HCT116 (cell line): ENCODE measurements at regions not wholly inside any gene's neighbourhood (a gene's known extent, or its start where the extent isn't known, plus 50 kb on each side); places are given as distances from the start of the nearest gene placed in this dataset.
A peak's percentile ranks its signal among the peaks of the same experiment; 100 is the strongest.

Source experiments
- ATAC-seq: fragments of 200-7000 bp; cut with Tn5 transposase; 2 replicates; pipeline ENCODE4 v1.9.1; 2020; ENCODE audit warnings: mild to moderate bottlenecking, moderate library complexity
- BruUV-seq: library from RNA; stranded (reverse); fragments of 400-500 nt; replicated peaks from 2 replicates; lab custom pipeline; 2021; lab: Mats Ljungman, UMichigan
- CTCF ChIA-PET: fragments of 300-600 bp; sonication (Branson Sonifier 250); formaldehyde crosslinking; loops from one replicate; lab custom pipeline; 2021; ENCODE audit warnings: antibody characterized with exemption; lab: Charles Lee
- POLR2A ChIA-PET: fragments of 300-600, 350-600 bp; sonication (Branson Sonifier 250); formaldehyde crosslinking; loops from one replicate; lab custom pipeline; 2021; ENCODE audit warnings: antibody characterized with exemption; lab: Charles Lee
- RAD21 ChIA-PET, 2 experiments: fragments of 300-600 bp; sonication (Branson Sonifier 250); formaldehyde crosslinking; loops; one replicate each; lab custom pipeline; 2023; ENCODE audit warnings: low total read pairs in 2 of 2; ENCODE audit not compliant: uncharacterized antibody in 2 of 2, unreplicated experiment in 2 of 2, low non-redundant PET in 1 of 2; lab: Charles Lee
- DNase-seq: peaks from one replicate; pipeline ENCODE4 v3.0.0-alpha.2; 2010; ENCODE audit warnings: low read depth, low spot score
- H2AFZ ChIP-seq: fragments of 200-600 bp; shearing (Covaris generic), sonication (generic); 2 replicates; pipeline ENCODE4 v1.6.1; 2017; ENCODE audit warnings: low read depth, mixed run types, mixed read lengths, antibody characterized with exemption, low read length; ENCODE audit not compliant: poor library complexity, severe bottlenecking
- H3K27ac ChIP-seq: 2 replicates; pipeline ENCODE4 v1.5.1; 2012; ENCODE audit warnings: low read depth, low read length
- H3K27me3 ChIP-seq: fragments of 200-600 bp; sonication (generic); 2 replicates; pipeline ENCODE4 v1.6.1; 2016; ENCODE audit warnings: mixed run types, low read length, mixed read lengths; ENCODE audit not compliant: insufficient read depth
- H3K36me3 ChIP-seq, 2 experiments: fragments of 200-500 bp in 1 of 2; fragments of 200-600 bp in 1 of 2; sonication (Bioruptor generic) in 1 of 2; sonication (generic) in 1 of 2; 2 replicates each; pipeline versions ENCODE4 v1.5.1 to v1.6.1; 2014 to 2016; ENCODE audit warnings: low read length in 2 of 2, inconsistent platforms in 1 of 2, mixed read lengths in 1 of 2, mixed run types in 1 of 2; ENCODE audit not compliant: insufficient read depth in 2 of 2, control insufficient read depth in 1 of 2
- H3K4me1 ChIP-seq, 2 experiments: fragments of 200-600 bp in 1 of 2; sonication (generic) in 1 of 2; 2 replicates each; pipeline versions ENCODE4 v1.5.1 to v1.6.1; 2012 to 2017; ENCODE audit warnings: low read length in 2 of 2, inconsistent platforms in 1 of 2, mild to moderate bottlenecking in 1 of 2, mixed read lengths in 1 of 2, mixed run types in 1 of 2, moderate library complexity in 1 of 2; ENCODE audit not compliant: insufficient read depth in 2 of 2, control insufficient read depth in 1 of 2
- H3K4me2 ChIP-seq: fragments of 200-600 bp; sonication (generic); 2 replicates; pipeline ENCODE4 v1.6.1; 2017; ENCODE audit warnings: mixed run types, low read length, mixed read lengths
- H3K4me3 ChIP-seq, 2 experiments: fragments of 200-600 bp in 1 of 2; sonication (generic) in 1 of 2; replicated peaks in 1 of 2; 2 replicates each; pipeline ENCODE4 v1.5.1; 2011 to 2016; ENCODE audit warnings: low read length in 2 of 2, control low read depth in 1 of 2, low read depth in 1 of 2, mild to moderate bottlenecking in 1 of 2, mixed read lengths in 1 of 2, mixed run types in 1 of 2
- H3K79me2 ChIP-seq: fragments of 200-600 bp; sonication (generic); 2 replicates; pipeline ENCODE4 v1.6.1; 2017; ENCODE audit warnings: mild to moderate bottlenecking, mixed run types, low read length, moderate library complexity, mixed read lengths; ENCODE audit not compliant: insufficient read depth
- H3K9ac ChIP-seq: fragments of 200-600 bp; sonication (generic); 2 replicates; pipeline ENCODE4 v1.6.1; 2016; ENCODE audit warnings: low read length, mixed read lengths
- H3K9me2 ChIP-seq: fragments of 200-600 bp; sonication (generic), shearing (Covaris generic); 2 replicates; pipeline ENCODE4 v1.6.1; 2017; ENCODE audit warnings: mixed run types, mild to moderate bottlenecking, moderate library complexity; ENCODE audit not compliant: insufficient read depth
- H3K9me3 ChIP-seq, 2 experiments: fragments of 200-500 bp in 1 of 2; fragments of 200-600 bp in 1 of 2; sonication (Bioruptor generic) in 1 of 2; sonication (generic) in 1 of 2; 2 replicates each; pipeline ENCODE4 v1.6.1; 2014 to 2017; ENCODE audit warnings: low read length in 2 of 2, mixed read lengths in 2 of 2, inconsistent platforms in 1 of 2, low read depth in 1 of 2, mild to moderate bottlenecking in 1 of 2, mixed run types in 1 of 2, moderate library complexity in 1 of 2; ENCODE audit not compliant: control insufficient read depth in 1 of 2, insufficient read depth in 1 of 2
- H4K20me1 ChIP-seq: fragments of 200-600 bp; sonication (generic), shearing (Covaris generic); 2 replicates; pipeline ENCODE4 v1.6.1; 2017; ENCODE audit warnings: mixed run types, mild to moderate bottlenecking, moderate library complexity; ENCODE audit not compliant: insufficient read depth
- CBX3 ChIP-seq: IDR thresholded peaks from 2 replicates; pipeline ENCODE4 v1.6.1; 2012; ENCODE audit warnings: low read depth
- CEBPB ChIP-seq: IDR thresholded peaks from 2 replicates; pipeline ENCODE4 v1.6.1; 2012; ENCODE audit warnings: low read depth
- EGR1 ChIP-seq: IDR thresholded peaks from 2 replicates; pipeline ENCODE4 v1.6.1; 2012; ENCODE audit warnings: low read depth
- ELF1 ChIP-seq: IDR thresholded peaks from 2 replicates; pipeline ENCODE4 v1.6.1; 2012; ENCODE audit warnings: low read depth, borderline replicate concordance
- EZH2phosphoT487 ChIP-seq: fragments of 200-600 bp; IDR thresholded peaks from 2 replicates; pipeline ENCODE4 v1.6.1; 2018; ENCODE audit warnings: antibody characterized with exemption, borderline replicate concordance
- FOSL1 ChIP-seq: IDR thresholded peaks from 2 replicates; pipeline ENCODE4 v1.6.1; 2012; ENCODE audit warnings: low read depth
- RAD21 ChIP-seq: IDR thresholded peaks from 2 replicates; pipeline ENCODE4 v1.6.1; 2012; ENCODE audit warnings: low read depth, mild to moderate bottlenecking
- SIN3A ChIP-seq: IDR thresholded peaks from 2 replicates; pipeline ENCODE4 v1.6.1; 2012; ENCODE audit warnings: low read depth
- SRF ChIP-seq: IDR thresholded peaks from 2 replicates; pipeline ENCODE4 v1.6.1; 2012; ENCODE audit warnings: low read depth
- TCF7L2 ChIP-seq: IDR thresholded peaks from 2 replicates; pipeline ENCODE4 v1.7.0; 2011; ENCODE audit warnings: borderline replicate concordance, inconsistent platforms; ENCODE audit not compliant: insufficient read depth, insufficient read length; ENCODE audit errors: extremely low read depth
- ZBTB33 ChIP-seq: IDR thresholded peaks from 2 replicates; pipeline ENCODE4 v1.6.1; 2011; ENCODE audit warnings: mild to moderate bottlenecking, low read length, moderate library complexity; ENCODE audit not compliant: insufficient replicate concordance; ENCODE audit errors: extremely low read depth
- ZFX ChIP-seq: fragments of 450-650 bp; IDR thresholded peaks from 2 replicates; pipeline ENCODE4 v1.6.1; 2017
- ZNF274 ChIP-seq: fragments of 200-500 bp; sonication (Bioruptor generic); IDR thresholded peaks from 2 replicates; pipeline ENCODE4 v1.6.1; 2014; ENCODE audit warnings: mild to moderate bottlenecking, low read depth, low read length, inconsistent platforms
- intact Hi-C: fragments of 100-400 bp; cut with micrococcal nuclease; formaldehyde crosslinking; loops from 2 replicates; pipeline ENCODE4 v1.10.0; 2022
- TF ChIP-seq, protein P1 (sequence below), 3 experiments: fragments of 200-600 bp in 1 of 3; sonication (generic) in 1 of 3; IDR thresholded peaks in 2 of 3; conservative IDR thresholded peaks in 1 of 3; 2 replicates each; pipeline ENCODE4 v1.5.1; 2012 to 2017; ENCODE audit warnings: low read depth in 2 of 3, low read length in 2 of 3, antibody characterized with exemption in 1 of 3, borderline replicate concordance in 1 of 3, control low read depth in 1 of 3, mild to moderate bottlenecking in 1 of 3, mixed read lengths in 1 of 3, mixed run types in 1 of 3, moderate library complexity in 1 of 3; ENCODE audit not compliant: insufficient read depth in 1 of 3

DNA sequence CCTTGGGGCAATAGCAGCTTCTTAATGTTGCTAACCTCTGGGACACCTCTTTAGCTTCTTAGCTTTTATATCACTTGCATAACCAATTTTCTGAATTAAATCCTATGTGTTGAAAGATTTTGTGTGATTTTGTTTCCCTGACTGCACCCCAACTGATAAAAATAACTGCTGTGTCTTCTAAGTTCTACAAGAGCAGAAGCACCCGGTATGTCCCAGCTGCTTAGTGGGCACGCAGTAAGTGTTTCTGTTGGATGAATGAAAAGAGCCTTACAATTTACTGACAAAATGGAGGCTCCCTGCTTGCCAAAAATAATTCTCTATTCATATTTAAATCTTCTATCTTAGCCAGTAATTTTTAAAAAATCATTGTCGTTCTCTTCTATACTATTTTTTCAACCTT, 53.1 kb upstream of the GALNT5 start:
- Histone ChIP-seq H3K4me2 (no peak overlapping the region), H4K20me1 (no peaks in the 10 kb centered on the region), H3K27me3 (no peaks in the 10 kb centered on the region), H3K9me3 (no peaks in the 10 kb centered on the region), H3K4me1 (no peaks in the 10 kb centered on the region), H2AFZ (peak overlapping the region; percentile 66), H3K79me2 (no peaks in the 10 kb centered on the region), H3K27ac (no peak overlapping the region), H3K4me3 (no peak overlapping the region), H3K9ac (no peak overlapping the region), H3K36me3 (no peaks in the 10 kb centered on the region), H3K9me2 (no peaks in the 10 kb centered on the region)
- CTCF ChIA-PET, result interaction anchor here (1.0 to 1.5 kb wide), 2 partner anchors 11 to 1827 kb away, joined by 3 to 4 read pairs; no protein-coding TSS in a partner anchor
- intact Hi-C loops, result no loop called here
- POLR2A ChIA-PET, result no interaction called here
- RAD21 ChIA-PET, result no interaction called here
- no TSS peak for BruUV-seq
- no peak for TF ChIP-seq FOSL1
- no peak for TF ChIP-seq RAD21
- no peak for TF ChIP-seq EZH2phosphoT487
- TF ChIP-seq ZFX, result no peak
- TF ChIP-seq EGR1, result no peak
- TF ChIP-seq, protein P1, sequence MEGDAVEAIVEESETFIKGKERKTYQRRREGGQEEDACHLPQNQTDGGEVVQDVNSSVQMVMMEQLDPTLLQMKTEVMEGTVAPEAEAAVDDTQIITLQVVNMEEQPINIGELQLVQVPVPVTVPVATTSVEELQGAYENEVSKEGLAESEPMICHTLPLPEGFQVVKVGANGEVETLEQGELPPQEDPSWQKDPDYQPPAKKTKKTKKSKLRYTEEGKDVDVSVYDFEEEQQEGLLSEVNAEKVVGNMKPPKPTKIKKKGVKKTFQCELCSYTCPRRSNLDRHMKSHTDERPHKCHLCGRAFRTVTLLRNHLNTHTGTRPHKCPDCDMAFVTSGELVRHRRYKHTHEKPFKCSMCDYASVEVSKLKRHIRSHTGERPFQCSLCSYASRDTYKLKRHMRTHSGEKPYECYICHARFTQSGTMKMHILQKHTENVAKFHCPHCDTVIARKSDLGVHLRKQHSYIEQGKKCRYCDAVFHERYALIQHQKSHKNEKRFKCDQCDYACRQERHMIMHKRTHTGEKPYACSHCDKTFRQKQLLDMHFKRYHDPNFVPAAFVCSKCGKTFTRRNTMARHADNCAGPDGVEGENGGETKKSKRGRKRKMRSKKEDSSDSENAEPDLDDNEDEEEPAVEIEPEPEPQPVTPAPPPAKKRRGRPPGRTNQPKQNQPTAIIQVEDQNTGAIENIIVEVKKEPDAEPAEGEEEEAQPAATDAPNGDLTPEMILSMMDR (IDR thresholded peaks at IDR 0.05 in 2 of 3, conservative IDR thresholded peaks at IDR 0.05 in 1 of 3; ENCODE audit: borderline replicate concordance in 1 of 3, insufficient read depth in 1 of 3, low read depth in 2 of 3, low read length in 2 of 3), result no peak
- no peak for TF ChIP-seq ELF1
- ATAC-seq (no peak), DNase-seq (no peak)

DNA sequence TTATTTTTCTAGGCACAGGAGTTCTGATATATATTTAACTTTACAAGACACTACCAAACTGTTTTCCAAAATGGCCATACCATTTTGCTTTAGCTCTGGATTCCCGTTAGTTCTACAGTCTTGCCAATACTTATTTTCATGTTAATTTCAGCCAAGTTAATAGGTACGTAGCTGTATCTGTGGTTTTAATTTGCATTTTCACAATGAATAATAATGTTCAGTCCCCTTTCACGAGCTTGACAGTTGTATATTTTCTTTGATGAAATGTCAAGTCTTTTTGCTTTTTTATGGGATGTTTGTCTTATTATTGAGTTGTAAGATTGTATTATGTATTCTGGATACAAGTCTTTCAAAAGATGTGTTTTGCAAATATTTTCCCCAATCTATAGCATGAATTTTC, 50.6 kb upstream of the GALNT5 start:
- H3K4me3 ChIP-seq, result no peak overlapping the region
- H3K4me2 ChIP-seq, result no peak overlapping the region
- no peaks in the 10 kb centered on the region for H3K36me3 ChIP-seq
- no peak for ATAC-seq
- DNase-seq, result no peak
- intact Hi-C loops, result no loop called here
- no peaks in the 10 kb centered on the region for H3K79me2 ChIP-seq
- H3K9ac ChIP-seq, result no peak overlapping the region
- POLR2A ChIA-PET, result no interaction called here
- BruUV-seq, result no TSS peak
- H3K27me3 ChIP-seq, result no peaks in the 10 kb centered on the region
- no peak overlapping the region for H3K27ac ChIP-seq
- no peaks in the 10 kb centered on the region for H3K4me1 ChIP-seq
- CTCF ChIA-PET, result no interaction called here
- H4K20me1 ChIP-seq, result no peaks in the 10 kb centered on the region
- no peaks in the 10 kb centered on the region for H3K9me3 ChIP-seq
- H2AFZ ChIP-seq, result no peak overlapping the region
- H3K9me2 ChIP-seq, result no peaks in the 10 kb centered on the region
- RAD21 ChIA-PET, result no interaction called here
- TF ChIP-seq ZBTB33, result no peak
- no peak for TF ChIP-seq CBX3
- TF ChIP-seq RAD21, result no peak
- TF ChIP-seq ZNF274, result no peak
- TF ChIP-seq EGR1, result no peak
- TF ChIP-seq ELF1, result no peak
- TF ChIP-seq, protein P1 (IDR thresholded peaks at IDR 0.05 in 2 of 3, conservative IDR thresholded peaks at IDR 0.05 in 1 of 3; ENCODE audit: borderline replicate concordance in 1 of 3, insufficient read depth in 1 of 3, low read depth in 2 of 3, low read length in 2 of 3), result no peak
- TF ChIP-seq CEBPB, result no peak
- no peak for TF ChIP-seq SIN3A
- no peak for TF ChIP-seq SRF
- no peak for TF ChIP-seq TCF7L2
